ENCODE measurements at regions not wholly inside any gene's neighbourhood (a gene's known extent, or its start where the extent isn't known, plus 50 kb on each side); places are given as distances from the start of the nearest gene placed in this dataset.

DNA sequence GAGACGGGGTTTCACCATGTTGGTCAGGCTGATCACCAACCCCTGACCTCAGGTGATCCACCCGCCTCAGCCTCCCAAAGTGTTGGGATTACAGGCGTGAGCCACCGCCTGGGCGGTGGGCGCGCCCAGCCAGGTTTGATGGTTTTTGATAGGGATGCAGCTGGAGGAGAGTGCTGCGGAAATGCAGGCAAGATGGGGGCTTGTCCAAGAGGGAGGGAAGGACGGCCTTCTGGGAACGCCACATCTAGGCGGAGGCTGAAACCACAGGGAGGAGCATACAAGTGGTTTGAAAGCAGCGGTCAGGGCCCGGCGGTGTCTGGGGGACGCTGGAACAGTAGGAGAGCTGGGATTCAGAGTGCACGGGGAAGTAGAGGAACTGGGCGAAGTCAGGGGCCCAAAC, 134.6 kb downstream of the VRK1 start:
- no peak for DNase-seq

GRCh38 chr14:96934638-96935330, 137.6 kb downstream of the VRK1 start:
- no peak for DNase-seq

DNA sequence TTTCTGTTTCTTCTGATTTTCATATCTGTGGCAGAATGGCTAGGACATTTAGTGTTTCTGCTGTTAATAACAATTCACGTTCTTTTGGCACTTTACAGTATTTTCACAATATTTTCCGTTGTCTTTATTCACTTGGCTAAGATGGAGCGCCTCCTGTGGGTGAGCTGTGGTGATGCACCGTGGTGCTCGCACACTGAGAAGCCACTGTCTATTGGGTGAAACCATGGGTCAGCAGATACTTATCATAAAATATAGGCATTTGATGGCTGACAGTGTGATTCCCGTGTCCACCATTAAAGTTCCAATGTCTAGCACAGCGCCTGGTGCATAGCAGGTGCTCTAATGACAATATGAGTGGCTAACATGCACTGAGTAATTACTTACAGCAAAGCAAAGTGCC, 141.8 kb downstream of the VRK1 start:
- no peak for DNase-seq

GRCh38 chr14:96940009-96940408, 142.8 kb downstream of the VRK1 start:
- DNase-seq = no peak

- no peak for DNase-seq
Measured at GRCh38 chr14:96944297-96944696, 147.1 kb downstream of the VRK1 start.

DNA sequence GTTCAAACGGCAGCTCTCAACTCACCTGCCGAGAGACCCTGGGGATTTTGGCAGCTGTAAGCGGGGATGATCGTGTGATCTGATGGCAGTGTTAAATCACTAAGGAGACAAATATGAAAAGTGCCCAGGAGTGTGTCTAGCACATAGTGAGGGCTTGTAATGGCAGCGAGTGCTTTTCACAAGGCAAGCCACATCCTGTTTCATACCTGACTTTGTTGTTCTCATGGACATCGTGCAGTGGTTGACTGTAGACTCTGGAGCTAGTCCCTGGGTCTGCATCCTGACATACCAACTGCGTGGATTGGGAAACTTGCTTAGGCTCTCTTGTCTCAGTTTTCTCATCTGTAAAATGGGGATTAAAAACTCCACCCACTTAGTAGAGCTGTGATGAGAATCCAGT, 148.5 kb downstream of the VRK1 start:
- DNase-seq = no peak

DNA sequence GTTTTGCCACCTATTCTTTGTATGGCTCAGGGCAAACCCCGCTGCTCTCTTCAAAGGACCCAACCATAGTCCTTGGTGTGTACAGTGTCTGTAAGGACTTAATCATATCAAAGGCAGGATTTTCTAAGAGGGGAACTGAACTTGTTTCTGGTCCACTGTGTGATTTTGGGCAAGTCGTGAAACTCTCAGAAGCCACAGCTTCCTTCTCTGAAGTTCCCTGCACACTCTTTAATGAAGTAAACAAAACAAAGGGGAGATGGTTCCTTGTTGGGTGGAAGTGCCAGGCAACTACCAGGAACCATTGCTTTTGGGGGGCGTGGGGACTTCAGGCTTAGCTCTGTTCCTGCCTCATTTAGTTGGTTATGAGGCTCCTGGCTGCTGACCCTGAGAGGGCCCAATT, 152.4 kb downstream of the VRK1 start:
- no peak for DNase-seq

GRCh38 chr14:96951511-96951910, 154.3 kb downstream of the VRK1 start:
- DNase-seq = no peak

GRCh38 chr14:96953087-96953874, 156.1 kb downstream of the VRK1 start:
- DNase-seq = no peak

DNA sequence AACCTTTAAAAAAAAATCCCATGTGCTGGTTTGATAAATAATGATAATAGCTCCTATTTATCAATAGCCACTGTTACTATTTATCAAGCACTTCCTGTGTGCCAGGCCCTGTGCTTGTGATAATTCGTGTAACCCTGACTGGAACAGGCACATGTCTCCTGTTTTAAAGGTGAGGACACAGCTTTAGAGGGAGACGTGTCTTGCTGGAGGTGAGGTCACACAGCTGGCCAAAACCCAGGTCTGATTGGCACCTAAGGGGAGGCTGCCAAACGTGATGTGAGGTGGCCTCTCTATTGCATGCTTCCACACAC, 156.6 kb downstream of the VRK1 start:
- no peak for DNase-seq

DNA sequence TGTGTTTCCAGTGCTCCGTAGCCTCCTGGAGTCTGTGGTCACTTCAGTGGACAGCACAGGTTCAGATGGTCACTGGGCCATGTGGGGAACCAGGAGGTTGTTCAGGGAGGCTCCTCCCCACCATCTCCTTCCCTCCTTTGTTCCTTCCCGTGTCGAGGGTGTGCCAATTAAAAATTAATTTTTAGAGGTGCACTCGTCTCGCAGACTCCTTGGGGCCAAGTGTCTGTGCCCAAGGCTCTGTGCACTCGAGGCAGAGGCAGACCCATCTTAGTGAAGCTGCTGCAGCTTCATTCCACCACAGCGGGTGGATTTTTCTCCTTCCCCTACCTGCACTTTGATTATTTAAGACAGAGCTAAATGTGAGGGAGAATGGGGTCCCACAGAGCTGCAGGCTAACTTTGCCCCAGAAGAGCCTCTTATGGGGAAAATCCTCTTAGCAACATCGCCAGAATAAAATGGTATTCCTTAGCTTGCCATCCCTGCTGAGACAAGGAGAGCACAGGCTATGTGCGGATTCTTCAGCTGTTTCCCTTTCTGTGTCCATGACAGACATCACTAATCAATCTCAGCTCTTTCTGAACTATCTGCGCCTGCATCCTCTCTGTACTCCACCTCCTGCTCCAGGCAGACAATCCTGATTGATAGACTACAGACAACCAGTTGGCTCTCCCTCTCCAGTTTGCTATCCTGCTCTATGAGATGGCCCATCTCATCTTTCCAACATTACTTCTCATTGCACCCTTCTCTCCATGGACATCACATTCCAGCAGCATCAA, 159.5 kb downstream of the VRK1 start:
- no peak for DNase-seq

- no peak for DNase-seq
Measured at GRCh38 chr14:96958057-96958456, 160.9 kb downstream of the VRK1 start.

- no peak for DNase-seq
Measured at GRCh38 chr14:96959992-96960391, 162.8 kb downstream of the VRK1 start.

DNA sequence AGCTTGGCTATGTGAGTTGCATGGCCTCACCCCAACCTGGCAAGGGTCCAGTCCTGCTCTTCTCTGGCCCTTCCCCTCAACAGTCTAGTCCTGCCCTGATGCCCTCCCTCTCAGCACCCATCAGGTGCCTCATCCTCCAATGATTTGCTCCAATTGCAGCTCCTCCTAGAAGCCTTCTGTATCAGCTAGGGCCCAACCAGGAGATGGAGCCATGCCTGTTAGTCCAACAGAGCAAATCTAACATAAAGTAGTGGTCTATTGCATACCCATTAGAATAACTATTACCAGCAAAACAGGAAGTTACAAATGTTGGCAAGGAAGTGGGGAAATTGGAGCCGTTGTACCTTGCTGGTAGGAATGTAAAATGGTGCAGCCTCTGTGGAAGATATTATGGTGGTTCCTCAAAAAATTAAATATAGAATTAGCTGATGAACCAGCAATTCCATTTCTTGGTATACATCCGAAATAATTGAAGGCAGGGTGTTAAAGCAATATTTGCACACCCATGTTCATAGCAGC, 163.5 kb downstream of the VRK1 start:
- DNase-seq = no peak

DNA sequence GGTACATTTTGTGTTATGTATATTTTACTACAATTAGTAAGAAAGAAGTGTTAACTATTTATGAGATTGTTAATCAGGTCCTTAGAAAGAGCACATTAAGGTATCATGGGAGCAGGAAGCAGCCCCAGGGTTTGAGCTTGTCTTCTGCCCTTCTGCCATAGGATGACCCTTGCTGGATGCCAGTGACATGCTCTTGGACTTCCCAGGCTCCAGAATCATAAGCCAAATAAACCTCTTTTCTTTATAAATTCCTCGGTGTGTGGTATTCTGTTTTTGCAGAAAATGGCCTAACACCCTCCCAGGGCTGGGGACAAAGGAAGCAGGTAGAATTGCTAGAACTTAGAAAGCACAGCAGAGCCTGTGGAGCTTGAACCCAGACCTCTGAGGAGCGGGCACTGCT, 164.7 kb downstream of the VRK1 start:
- DNase-seq = no peak

DNA sequence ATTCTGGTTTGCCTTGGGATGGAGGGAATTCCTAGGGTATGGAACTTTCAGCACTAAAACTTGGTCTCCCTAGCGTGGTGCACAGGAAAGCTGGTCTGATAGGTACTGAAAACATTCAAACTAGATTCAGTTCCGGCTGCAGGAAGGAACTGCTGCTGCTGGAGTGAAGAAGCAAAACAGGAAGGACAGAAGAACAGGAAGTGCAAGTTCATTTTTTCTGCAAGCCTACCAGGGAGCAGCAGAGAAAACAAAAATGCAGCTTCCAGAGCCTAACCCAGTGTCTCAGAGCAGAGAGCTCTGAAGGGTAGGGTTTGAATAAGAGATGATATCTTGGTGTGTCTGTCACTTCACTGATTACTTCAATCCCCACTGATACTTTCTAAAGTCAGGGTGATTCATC, 165.2 kb downstream of the VRK1 start:
- no peak for DNase-seq

DNA sequence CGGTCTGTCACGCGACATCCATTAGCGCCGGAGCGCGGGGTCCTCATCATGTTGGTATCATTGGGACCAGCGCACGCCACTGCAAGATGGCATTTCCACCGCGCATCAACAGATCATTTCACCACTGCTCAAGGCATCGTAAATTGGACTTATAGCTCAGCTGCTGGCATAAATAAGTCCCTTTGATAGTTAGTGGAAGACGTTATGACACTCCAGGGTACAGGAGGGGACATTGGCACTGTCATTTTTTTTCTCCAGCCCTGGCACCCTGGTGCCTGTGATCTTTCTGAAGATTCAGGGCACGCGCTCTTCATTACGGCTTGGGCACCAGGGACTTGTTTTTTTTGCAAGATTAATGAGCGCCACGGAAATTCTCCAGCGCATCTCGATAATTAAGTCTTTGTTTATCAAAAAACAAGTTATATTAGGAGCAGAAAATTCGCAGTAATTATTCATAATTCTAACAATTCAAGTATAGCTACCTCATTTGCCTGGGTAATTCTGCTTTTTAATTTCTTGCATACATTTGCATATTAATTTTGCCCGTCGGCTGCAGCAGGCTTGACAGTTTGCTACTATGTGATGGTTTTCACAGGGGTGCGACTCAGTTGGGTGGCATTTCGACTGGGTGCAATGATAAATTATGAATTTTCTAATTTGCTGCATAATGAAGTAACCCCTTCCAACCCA, 167.7 kb downstream of the VRK1 start:
- DNase-seq = no peak

DNA sequence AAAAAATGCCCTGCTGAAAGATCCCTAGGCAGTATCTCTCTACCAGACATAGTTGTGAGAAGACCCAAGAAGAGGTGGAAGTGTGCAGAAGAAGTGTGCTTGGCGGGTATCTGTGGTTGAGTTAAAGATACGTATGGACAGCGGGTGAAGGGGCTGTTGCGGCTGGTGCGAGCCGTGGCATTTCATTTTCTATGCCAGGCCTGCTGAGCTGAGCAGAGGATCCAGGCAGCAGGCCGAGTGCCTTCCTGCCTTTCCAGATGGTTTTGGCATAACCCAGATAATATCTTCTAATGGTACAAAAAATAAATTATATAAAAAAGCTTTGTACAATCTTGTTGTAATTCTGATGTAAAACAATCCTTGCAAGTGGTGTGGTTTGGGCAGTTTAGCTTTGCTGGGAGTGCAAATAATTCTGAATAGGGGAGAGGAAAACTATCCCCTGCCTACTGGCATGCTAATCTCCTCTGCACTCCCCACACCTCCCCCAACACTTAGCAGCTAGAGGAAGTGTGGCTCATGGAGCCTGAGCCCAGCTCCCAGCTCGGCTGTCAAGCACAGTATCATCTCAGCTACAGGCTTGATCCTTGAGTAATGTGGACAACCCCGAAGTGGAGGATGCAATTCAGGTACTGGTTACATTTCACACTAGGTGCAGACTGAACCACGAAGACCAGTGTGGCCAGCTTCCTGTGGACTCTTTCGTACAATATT, 168.9 kb downstream of the VRK1 start:
- no peak for DNase-seq

GRCh38 chr14:96975116-96975515, 177.9 kb downstream of the VRK1 start:
- no peak for DNase-seq

DNA sequence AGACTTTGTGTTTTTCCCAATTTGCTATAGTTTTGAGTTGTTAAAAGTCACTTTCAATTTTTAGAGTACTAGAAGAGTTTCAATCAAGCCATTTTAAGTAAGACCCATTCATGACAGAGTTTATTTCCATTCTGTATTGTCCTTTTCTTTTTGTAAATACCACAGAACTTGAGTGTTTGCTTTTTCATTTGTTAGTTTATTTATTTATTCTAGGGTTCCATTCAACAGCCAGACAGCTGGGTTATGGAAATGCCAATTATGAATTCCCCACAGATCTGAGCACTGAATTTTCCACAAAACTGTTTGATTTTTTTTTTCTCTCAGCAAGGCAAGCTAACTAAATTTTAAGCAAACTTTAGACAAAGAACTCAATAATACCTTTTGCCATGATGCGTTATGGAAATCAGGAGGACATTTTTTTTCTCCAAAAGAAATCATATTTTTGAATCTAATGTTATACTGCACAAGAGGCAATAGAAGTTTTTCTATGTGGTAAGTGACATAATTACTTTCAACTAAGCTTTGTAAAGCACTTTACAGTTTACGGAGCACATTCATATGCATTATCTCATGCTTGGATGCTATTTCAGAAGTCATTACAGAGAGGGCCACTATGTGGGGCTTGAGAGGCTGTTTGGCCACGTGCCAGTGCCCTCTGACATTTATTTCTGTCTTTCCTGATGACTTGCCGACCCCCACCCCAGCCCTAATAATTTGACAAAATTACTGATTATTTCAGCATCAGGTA, 181.5 kb downstream of the VRK1 start:
- DNase-seq = peak; percentile 21 to 39

DNA sequence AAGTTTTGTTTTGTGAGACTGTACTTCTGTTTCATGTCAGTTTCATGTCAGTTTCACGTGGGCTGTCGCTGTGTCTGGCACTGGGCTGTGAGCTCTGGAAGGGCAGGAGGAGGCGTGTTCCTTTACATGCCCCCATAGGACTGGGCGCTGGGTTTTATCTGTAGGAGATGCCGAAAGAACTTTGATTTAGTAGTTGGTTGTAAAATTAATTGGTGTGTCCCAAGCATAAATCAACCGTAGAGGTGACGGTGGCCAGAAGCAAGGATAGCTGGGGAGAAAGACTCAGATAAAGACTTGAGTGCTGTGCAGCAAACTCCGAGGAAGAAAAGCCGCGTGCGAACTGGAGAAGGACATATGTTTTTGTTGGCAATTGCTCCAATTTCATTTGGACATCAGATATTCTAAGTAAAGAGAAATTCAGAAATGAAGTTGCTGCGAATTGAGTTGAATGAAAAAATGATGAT, 182.5 kb downstream of the VRK1 start:
- no peak for DNase-seq

DNA sequence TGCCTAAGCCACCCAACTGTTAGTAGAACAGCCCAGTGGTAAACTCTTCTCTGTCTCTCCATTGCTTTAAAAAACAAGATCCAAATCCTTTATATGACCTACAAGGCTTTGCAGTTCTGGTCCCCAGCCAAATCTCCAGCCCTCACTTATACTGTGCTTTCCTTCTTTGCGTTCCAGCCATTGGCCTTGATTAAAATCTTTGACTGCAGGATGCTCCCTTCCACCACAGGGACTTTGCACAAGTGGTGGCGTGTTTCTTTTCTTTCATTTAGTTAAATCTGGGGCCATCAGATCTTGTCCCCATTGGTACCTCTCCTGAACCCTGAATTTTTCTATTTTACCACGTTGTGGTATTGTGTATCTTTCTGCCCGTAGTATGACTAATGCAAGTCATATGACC, 183.7 kb downstream of the VRK1 start:
- no peak for DNase-seq
